ENCODE measurements at regions not wholly inside any gene's neighbourhood (a gene's known extent, or its start where the extent isn't known, plus 50 kb on each side); places are given as distances from the start of the nearest gene placed in this dataset.

DNA sequence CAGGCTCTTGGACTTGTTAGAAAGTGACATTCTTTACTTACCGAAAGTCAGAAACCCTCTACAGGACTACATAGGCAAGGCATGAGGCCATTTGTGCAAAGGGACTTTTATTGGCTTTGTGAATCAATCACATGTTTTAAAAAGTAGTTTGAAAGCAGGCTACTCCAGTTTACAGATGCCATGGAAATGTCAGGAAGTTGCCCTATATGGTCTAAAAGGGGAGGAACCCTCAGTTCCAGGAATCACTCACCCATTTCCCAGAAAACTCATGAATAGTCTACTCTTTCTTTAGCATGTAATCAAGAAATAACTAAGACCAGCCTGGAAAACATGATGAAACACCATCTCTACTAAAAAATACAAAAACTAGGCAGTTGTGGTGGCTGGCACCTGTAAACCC, 51.0 kb upstream of the MKRN3 start:
- DNase-seq (ENCODE audit: low read depth in 2 of 2), result no peak

DNA sequence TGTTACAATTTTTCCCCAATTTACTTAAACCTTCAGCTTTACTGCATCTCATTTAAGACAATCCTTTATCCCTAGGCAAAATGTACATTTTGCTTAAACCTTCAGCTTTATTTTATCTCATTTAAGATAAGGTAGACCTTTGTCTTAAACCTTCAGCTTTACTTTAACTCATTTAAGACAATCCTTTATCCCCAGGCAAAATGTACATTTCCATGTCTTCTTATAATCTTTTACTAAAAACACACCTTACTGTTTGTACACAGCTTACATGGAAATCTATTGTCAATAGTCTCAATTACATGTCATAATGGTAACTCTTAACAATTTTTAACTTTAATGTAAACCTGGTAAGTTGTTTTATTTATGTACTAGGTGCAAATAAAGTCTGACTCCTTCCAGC, 58.7 kb upstream of the MKRN3 start:
- DNase-seq (ENCODE audit: low read depth in 2 of 2), result no peak

DNA sequence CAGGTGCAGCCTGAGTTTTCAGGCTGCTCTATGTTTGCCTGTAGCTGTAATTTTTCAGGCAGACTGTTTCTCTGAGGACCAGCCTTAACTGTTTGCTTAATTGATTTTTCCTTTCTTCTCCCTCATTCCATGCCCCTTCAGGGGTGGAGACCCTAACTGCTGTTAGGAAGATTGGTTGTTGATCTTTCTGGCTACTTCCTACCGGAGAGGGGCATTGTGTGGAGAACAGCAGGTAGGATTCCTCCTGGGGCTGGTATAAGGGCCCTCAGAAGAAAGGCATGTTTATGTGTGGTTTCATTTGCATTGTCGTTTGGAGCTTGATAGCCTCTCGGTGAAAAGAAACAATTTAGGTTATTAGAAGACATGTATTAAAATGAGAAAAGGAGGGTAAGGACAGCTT, 56.9 kb upstream of the GOLGA6L2 start:
- DNase-seq (ENCODE audit: low read depth in 2 of 2), result no peak

DNA sequence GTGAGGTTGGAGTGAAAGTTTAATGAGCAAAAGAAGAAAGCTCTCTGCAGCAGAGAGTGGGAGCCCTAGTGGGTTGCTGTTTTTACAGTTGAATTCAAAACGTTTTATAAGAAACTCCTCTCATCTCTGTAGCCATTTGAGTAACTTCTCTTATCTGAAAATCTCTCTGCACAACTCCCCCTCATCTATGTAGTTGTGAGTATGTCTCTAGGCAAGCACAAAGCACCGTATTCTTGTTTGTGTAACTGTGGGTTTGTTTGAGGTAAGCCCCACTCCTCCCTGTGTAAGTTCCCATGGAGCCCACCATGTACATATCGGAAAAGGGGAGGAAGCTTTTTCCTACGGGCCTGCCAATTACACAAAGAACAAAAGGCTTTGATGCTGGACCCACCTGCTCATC, 56.5 kb upstream of the GOLGA6L2 start:
- no peak for DNase-seq (ENCODE audit: low read depth in 2 of 2)

DNA sequence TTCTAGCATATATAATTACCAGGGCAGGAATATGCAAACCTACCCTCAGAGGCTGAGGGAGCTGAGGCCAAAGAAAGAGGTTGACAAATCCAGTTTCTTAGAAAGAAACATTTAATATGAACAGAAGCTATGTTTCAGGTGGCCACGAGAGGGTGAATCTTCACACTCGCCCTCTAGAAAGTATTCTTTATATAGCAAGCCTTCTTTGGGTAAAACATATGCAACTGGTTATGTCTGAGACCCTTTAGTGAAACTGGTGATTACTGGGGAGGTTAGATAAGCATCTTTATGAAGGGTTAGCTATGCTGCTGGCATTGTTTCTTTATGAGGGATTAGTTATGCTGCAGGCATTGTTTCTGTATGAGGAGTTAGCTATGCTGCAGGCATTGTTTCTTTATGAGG, 50.7 kb upstream of the GOLGA6L2 start:
- DNase-seq (ENCODE audit: low read depth in 2 of 2), result peak; percentile 1 to 19

All from lung microvascular endothelial cell (primary cell).